Ishikawa (cell line): ENCODE measurements at regions not wholly inside any gene's neighbourhood (a gene's known extent, or its start where the extent isn't known, plus 50 kb on each side); places are given as distances from the start of the nearest gene placed in this dataset.

Source experiments
- CREB1 ChIP-seq: IDR thresholded peaks from 2 replicates; pipeline ENCODE4 v1.6.1; 2012; ENCODE audit warnings: low read depth
- EP300 ChIP-seq: IDR thresholded peaks from 2 replicates; pipeline ENCODE4 v1.6.1; 2012; ENCODE audit warnings: borderline replicate concordance
- MAX ChIP-seq: IDR thresholded peaks from 2 replicates; pipeline ENCODE4 v1.6.1; 2012
- NFIC ChIP-seq: IDR thresholded peaks from 2 replicates; pipeline ENCODE4 v1.6.1; 2012
- REST ChIP-seq: IDR thresholded peaks from 2 replicates; pipeline ENCODE4 v1.6.1; 2012; ENCODE audit warnings: low read depth, mild to moderate bottlenecking
- USF1 ChIP-seq: IDR thresholded peaks from 2 replicates; pipeline ENCODE4 v1.6.1; 2012
- YY1 ChIP-seq: IDR thresholded peaks from 2 replicates; pipeline ENCODE4 v1.6.1; 2012; ENCODE audit warnings: low read depth
- ZBTB7A ChIP-seq: IDR thresholded peaks from 2 replicates; pipeline ENCODE4 v1.6.1; 2012; ENCODE audit warnings: low read depth

GRCh38 chr6:141174932-141175331, 957.8 kb upstream of the GJE1 start:
- TF ChIP-seq USF1 (no peak), REST (no peak), CREB1 (no peak), NFIC (no peak), YY1 (no peak), ZBTB7A (no peak), MAX (no peak), EP300 (no peak)
